PC-3 (cell line): ENCODE measurements at regions not wholly inside any gene's neighbourhood (a gene's known extent, or its start where the extent isn't known, plus 50 kb on each side); places are given as distances from the start of the nearest gene placed in this dataset.

Experiments
- CTCF ChIP-seq: fragments of 300-600 bp; sonication (generic); conservative IDR thresholded peaks from 2 replicates; pipeline ENCODE4 v1.5.1; 2017; ENCODE audit warnings: antibody characterized with exemption, low read depth, mild to moderate bottlenecking, low read length
- EZH2 ChIP-seq: fragments of 300-600 bp; sonication (generic); IDR thresholded peaks from one replicate; pipeline ENCODE4 v1.6.1; 2017; ENCODE audit warnings: antibody characterized with exemption, mild to moderate bottlenecking, low read length; ENCODE audit not compliant: unreplicated experiment
- EZH2phosphoT487 ChIP-seq: fragments of 300-600 bp; sonication (generic); IDR thresholded peaks from 2 replicates; pipeline ENCODE4 v1.6.1; 2018; ENCODE audit warnings: mild to moderate bottlenecking, antibody characterized with exemption, low read length, borderline replicate concordance

GRCh38 chr4:28548594-28548993, 1688.0 kb downstream of the STIM2 start:
- TF ChIP-seq CTCF: no peak
- no peak for TF ChIP-seq EZH2phosphoT487
- no peak for TF ChIP-seq EZH2
